ENCODE measurements at regions not wholly inside any gene's neighbourhood (a gene's known extent, or its start where the extent isn't known, plus 50 kb on each side); places are given as distances from the start of the nearest gene placed in this dataset.
A peak's percentile ranks its signal among the peaks of the same experiment; 100 is the strongest.

GRCh38 chr4:108502356-108502755, 118.0 kb upstream of the RPL34 start:
- TF ChIP-seq MYC (IDR thresholded peaks at IDR 0.05; ENCODE audit: low read depth, low read length) (no peak), CTCF (IDR thresholded peaks at IDR 0.05; ENCODE audit: low read depth, low read length) (no peak)
- H3K4me3 ChIP-seq (ENCODE audit: low read depth, low read length), result no peak overlapping the region
- DNase-seq (ENCODE audit: low read depth), result no peak

GRCh38 chr4:108498925-108499324, 121.5 kb upstream of the RPL34 start:
- TF ChIP-seq MYC (IDR thresholded peaks at IDR 0.05; ENCODE audit: low read depth, low read length) (no peak), CTCF (IDR thresholded peaks at IDR 0.05; ENCODE audit: low read depth, low read length) (no peak)
- TF ChIP-seq, protein P1, sequence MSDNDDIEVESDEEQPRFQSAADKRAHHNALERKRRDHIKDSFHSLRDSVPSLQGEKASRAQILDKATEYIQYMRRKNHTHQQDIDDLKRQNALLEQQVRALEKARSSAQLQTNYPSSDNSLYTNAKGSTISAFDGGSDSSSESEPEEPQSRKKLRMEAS (IDR thresholded peaks at IDR 0.05; ENCODE audit: low read depth, low read length), result no peak
- DNase-seq (ENCODE audit: low read depth), result no peak
- H3K4me3 ChIP-seq (ENCODE audit: low read depth, low read length), result no peak overlapping the region

- TF ChIP-seq, protein P1 (IDR thresholded peaks at IDR 0.05; ENCODE audit: low read depth, low read length), result no peak
- no peak for TF ChIP-seq MYC (IDR thresholded peaks at IDR 0.05; ENCODE audit: low read depth, low read length)
- no peak overlapping the region for H3K4me3 ChIP-seq (ENCODE audit: low read depth, low read length)
- DNase-seq (ENCODE audit: low read depth), result no peak
These were observed 126.8 kb upstream of the RPL34 start for GRCh38 chr4:108493596-108493931.

GRCh38 chr4:108492816-108493595, 127.4 kb upstream of the RPL34 start:
- peak; percentile 19 for DNase-seq (ENCODE audit: low read depth)
- TF ChIP-seq CTCF (IDR thresholded peaks at IDR 0.05; ENCODE audit: low read depth, low read length) (peak; percentile 44), POLR2A (IDR thresholded peaks at IDR 0.05; ENCODE audit: extremely low read depth, insufficient read length) (no peak), MYC (IDR thresholded peaks at IDR 0.05; ENCODE audit: low read depth, low read length) (no peak)
- TF ChIP-seq, protein P1 (IDR thresholded peaks at IDR 0.05; ENCODE audit: low read depth, low read length), result no peak
- H3K4me3 ChIP-seq (ENCODE audit: low read depth, low read length), result no peak overlapping the region

DNA sequence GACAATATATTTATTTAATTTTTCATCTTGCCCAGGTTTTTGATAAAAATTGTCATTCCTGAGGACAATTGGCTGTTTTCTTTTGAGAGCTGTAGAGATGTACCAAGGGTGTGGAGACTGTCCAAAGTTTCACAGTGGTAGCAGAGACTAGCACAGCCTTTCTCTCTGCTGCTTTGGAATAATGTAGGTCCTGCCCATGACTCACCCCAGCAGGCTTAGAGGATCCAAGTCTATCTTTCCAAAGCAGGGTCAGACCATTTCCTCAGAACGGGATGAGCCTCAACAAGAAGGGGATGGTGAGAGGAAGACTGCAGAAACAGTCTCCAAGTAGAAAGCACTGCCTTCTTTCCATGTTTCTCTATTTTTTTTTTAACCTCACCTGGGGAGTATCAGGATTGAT, 131.5 kb upstream of the RPL34 start:
- no peak overlapping the region for H3K4me3 ChIP-seq (ENCODE audit: low read depth, low read length)
- TF ChIP-seq, protein P1 (IDR thresholded peaks at IDR 0.05; ENCODE audit: low read depth, low read length), result no peak
- no peak for TF ChIP-seq POLR2A (IDR thresholded peaks at IDR 0.05; ENCODE audit: extremely low read depth, insufficient read length)
- no peak for TF ChIP-seq MYC (IDR thresholded peaks at IDR 0.05; ENCODE audit: low read depth, low read length)
- no peak for TF ChIP-seq CTCF (IDR thresholded peaks at IDR 0.05; ENCODE audit: low read depth, low read length)
- no peak for DNase-seq (ENCODE audit: low read depth)

DNA sequence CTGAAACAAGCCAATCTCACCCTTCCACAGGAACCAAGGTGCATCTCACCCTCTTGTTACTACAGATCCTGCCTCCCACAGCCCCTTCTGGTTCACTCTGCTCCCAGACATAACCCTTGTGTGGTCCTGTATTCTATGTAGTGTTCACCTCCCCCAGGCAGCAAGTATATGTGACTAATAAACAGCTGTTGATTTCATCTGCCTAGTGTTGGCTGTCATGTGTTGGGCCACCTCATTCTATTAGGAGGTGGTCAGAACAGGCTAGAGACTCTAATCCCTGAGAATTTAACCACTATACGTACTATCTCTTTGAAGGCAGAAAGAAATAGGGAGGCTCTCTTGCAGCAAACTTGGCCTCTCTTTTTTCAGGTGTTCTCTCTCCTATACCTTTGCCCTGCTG, 134.3 kb upstream of the RPL34 start:
- DNase-seq (ENCODE audit: low read depth), result no peak
- TF ChIP-seq, protein P1 (IDR thresholded peaks at IDR 0.05; ENCODE audit: low read depth, low read length), result no peak
- TF ChIP-seq MYC (IDR thresholded peaks at IDR 0.05; ENCODE audit: low read depth, low read length), result no peak
- TF ChIP-seq CTCF (IDR thresholded peaks at IDR 0.05; ENCODE audit: low read depth, low read length), result no peak
- TF ChIP-seq POLR2A (IDR thresholded peaks at IDR 0.05; ENCODE audit: extremely low read depth, insufficient read length), result no peak
- H3K4me3 ChIP-seq (ENCODE audit: low read depth, low read length), result no peak overlapping the region

Measured in NB4 (cell line).